ENCODE measurements at regions not wholly inside any gene's neighbourhood (a gene's known extent, or its start where the extent isn't known, plus 50 kb on each side); places are given as distances from the start of the nearest gene placed in this dataset.

GRCh38 chr11:119941636-119942411 lies 196.1 kb downstream of the TRIM29 start:
- no peak for TF ChIP-seq CTCF (conservative IDR thresholded peaks at IDR 0.05)
- no peak for TF ChIP-seq EZH2 (IDR thresholded peaks at IDR 0.05; ENCODE audit: low read depth)
